HepG2 (cell line): ENCODE measurements at regions not wholly inside any gene's neighbourhood (a gene's known extent, or its start where the extent isn't known, plus 50 kb on each side); places are given as distances from the start of the nearest gene placed in this dataset.
A peak's percentile ranks its signal among the peaks of the same experiment; 100 is the strongest.

ENCODE experiments used
- ATF1 ChIP-seq: IDR thresholded peaks from 2 replicates; pipeline ENCODE4 v1.6.1; 2016; ENCODE audit warnings: mild to moderate bottlenecking, control low read depth
- FOSL2 ChIP-seq: sonication (generic); formaldehyde crosslinking; IDR thresholded peaks from 2 replicates; pipeline ENCODE4 v1.4.0; 2020; ENCODE audit warnings: missing genetic modification reagents
- HNF4A ChIP-seq: sonication (generic); formaldehyde crosslinking; IDR thresholded peaks from 2 replicates; pipeline ENCODE4 v1.4.0; 2020; ENCODE audit warnings: missing genetic modification reagents
- KLF12 ChIP-seq: sonication (generic); formaldehyde crosslinking; IDR thresholded peaks from 2 replicates; pipeline ENCODE4 v1.4.0; 2020; ENCODE audit warnings: missing genetic modification reagents, borderline replicate concordance
- MTA3 ChIP-seq: sonication (generic); formaldehyde crosslinking; IDR thresholded peaks from 2 replicates; pipeline ENCODE4 v1.4.0; 2020; ENCODE audit warnings: missing genetic modification reagents
- PAWR ChIP-seq: sonication (generic); formaldehyde crosslinking; IDR thresholded peaks from 2 replicates; pipeline ENCODE4 v1.4.0; 2020; ENCODE audit warnings: missing genetic modification reagents, mild to moderate bottlenecking, borderline replicate concordance
- SIN3A ChIP-seq: IDR thresholded peaks from 2 replicates; pipeline ENCODE4 v1.6.1; 2011; ENCODE audit warnings: low read depth, mild to moderate bottlenecking, control low read depth, low read length, borderline replicate concordance
- SMAD9 ChIP-seq: sonication (generic); formaldehyde crosslinking; IDR thresholded peaks from 2 replicates; pipeline ENCODE4 v1.5.1; 2020; ENCODE audit warnings: mild to moderate bottlenecking, missing genetic modification reagents
- TEAD3 ChIP-seq: optimal IDR thresholded peaks from 2 replicates; pipeline ENCODE3; 2016; ENCODE audit warnings: borderline replicate concordance
- ZBTB20 ChIP-seq: sonication (generic); formaldehyde crosslinking; IDR thresholded peaks from 2 replicates; pipeline ENCODE4 v1.8.1; 2023; ENCODE audit warnings: missing genetic modification reagents, low read depth, mild to moderate bottlenecking, borderline replicate concordance
- ZNF333 ChIP-seq: sonication (generic); formaldehyde crosslinking; IDR thresholded peaks from 2 replicates; pipeline ENCODE4 v1.4.0; 2020; ENCODE audit warnings: mild to moderate bottlenecking, missing genetic modification reagents, borderline replicate concordance
- ZNF788 ChIP-seq: sonication (generic); formaldehyde crosslinking; IDR thresholded peaks from 2 replicates; pipeline ENCODE4 v1.5.0; 2020; ENCODE audit warnings: mild to moderate bottlenecking, missing genetic modification reagents, borderline replicate concordance
- TF ChIP-seq, protein P1 (sequence below): sonication (generic); formaldehyde crosslinking; IDR thresholded peaks from 2 replicates; pipeline ENCODE4 v1.9.0; 2021; ENCODE audit warnings: missing genetic modification reagents, mild to moderate bottlenecking, borderline replicate concordance
- TF ChIP-seq, protein P2 (sequence below): sonication (generic); formaldehyde crosslinking; IDR thresholded peaks from 2 replicates; pipeline ENCODE4 v1.8.0; 2022; ENCODE audit warnings: mild to moderate bottlenecking, missing genetic modification reagents, borderline replicate concordance
- TF ChIP-seq, protein P3 (sequence below): sonication (generic); formaldehyde crosslinking; IDR thresholded peaks from 2 replicates; pipeline ENCODE4 v1.8.0; 2022; ENCODE audit warnings: mild to moderate bottlenecking, missing genetic modification reagents; ENCODE audit not compliant: insufficient replicate concordance
- TF ChIP-seq, protein P4 (sequence below): IDR thresholded peaks from 2 replicates; pipeline ENCODE4 v1.6.1; 2016; ENCODE audit warnings: mild to moderate bottlenecking
- TF ChIP-seq, protein P5 (sequence below): IDR thresholded peaks from 2 replicates; pipeline ENCODE4 v1.6.1; 2016; ENCODE audit warnings: low read depth, borderline replicate concordance
- TF ChIP-seq, protein P6 (sequence below): sonication (generic); formaldehyde crosslinking; IDR thresholded peaks from 2 replicates; pipeline ENCODE4 v1.5.0; 2020; ENCODE audit warnings: mild to moderate bottlenecking, missing genetic modification reagents

DNA sequence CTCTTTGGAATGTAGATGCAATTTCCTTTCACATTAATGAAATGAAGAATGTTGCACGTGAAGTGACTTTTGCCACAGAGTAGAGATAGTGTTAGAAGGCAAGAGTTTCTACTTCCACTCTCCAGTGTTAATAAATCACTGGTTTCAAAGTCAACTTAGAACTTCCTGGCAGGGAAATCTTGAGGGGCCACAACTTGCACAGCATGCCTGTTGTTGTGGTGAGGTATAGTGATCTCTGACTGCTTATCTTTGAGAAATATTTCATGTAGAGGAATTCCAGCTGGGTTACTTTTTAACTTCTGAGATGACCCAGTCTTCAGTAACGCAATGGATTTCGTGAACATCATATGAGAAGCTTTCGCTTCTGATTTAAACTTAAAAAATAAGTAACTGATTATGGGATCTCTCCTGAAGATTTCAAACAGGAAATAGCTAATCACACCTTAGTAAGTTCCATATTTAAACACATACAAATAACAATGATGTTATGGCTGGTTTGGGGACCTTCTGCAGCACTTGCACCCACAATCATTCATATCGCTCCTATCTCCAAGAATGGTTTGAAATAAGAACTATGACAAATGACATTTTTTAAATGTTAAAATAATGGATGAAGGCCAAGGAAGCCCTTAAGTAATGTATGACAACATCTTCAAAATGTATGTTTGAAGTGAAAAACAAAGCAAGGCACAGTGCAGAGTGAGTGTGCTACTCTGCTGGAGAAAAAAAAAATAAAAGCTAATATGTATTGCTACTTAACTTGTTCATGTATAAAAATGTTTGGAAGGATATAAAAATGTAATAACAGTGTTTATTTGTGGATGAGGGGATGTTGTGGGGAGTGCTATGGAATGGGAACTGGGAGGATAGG is 726.5 kb upstream of the NECTIN3 start (continued):
- TF ChIP-seq, protein P1, sequence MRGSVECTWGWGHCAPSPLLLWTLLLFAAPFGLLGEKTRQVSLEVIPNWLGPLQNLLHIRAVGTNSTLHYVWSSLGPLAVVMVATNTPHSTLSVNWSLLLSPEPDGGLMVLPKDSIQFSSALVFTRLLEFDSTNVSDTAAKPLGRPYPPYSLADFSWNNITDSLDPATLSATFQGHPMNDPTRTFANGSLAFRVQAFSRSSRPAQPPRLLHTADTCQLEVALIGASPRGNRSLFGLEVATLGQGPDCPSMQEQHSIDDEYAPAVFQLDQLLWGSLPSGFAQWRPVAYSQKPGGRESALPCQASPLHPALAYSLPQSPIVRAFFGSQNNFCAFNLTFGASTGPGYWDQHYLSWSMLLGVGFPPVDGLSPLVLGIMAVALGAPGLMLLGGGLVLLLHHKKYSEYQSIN (CRISPR knock-in tag) = no peak
- no peak for TF ChIP-seq ZBTB20 (CRISPR knock-in tag)
- TF ChIP-seq, protein P2, sequence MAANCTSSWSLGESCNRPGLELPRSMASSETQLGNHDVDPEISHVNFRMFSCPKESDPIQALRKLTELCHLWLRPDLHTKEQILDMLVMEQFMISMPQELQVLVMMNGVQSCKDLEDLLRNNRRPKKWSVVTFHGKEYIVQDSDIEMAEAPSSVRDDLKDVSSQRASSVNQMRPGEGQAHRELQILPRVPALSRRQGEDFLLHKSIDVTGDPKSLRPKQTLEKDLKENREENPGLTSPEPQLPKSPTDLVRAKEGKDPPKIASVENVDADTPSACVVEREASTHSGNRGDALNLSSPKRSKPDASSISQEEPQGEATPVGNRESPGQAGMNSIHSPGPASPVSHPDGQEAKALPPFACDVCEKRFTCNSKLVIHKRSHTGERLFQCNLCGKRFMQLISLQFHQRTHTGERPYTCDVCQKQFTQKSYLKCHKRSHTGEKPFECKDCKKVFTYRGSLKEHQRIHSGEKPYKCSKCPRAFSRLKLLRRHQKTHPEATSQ = peak; percentile 59; the same call in 1 of the 2 replicates
- TF ChIP-seq ZNF333 (CRISPR knock-in tag) = no peak
- TF ChIP-seq, protein P3, sequence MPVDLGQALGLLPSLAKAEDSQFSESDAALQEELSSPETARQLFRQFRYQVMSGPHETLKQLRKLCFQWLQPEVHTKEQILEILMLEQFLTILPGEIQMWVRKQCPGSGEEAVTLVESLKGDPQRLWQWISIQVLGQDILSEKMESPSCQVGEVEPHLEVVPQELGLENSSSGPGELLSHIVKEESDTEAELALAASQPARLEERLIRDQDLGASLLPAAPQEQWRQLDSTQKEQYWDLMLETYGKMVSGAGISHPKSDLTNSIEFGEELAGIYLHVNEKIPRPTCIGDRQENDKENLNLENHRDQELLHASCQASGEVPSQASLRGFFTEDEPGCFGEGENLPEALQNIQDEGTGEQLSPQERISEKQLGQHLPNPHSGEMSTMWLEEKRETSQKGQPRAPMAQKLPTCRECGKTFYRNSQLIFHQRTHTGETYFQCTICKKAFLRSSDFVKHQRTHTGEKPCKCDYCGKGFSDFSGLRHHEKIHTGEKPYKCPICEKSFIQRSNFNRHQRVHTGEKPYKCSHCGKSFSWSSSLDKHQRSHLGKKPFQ (CRISPR knock-in tag) = no peak
- no peak for TF ChIP-seq PAWR
- TF ChIP-seq SIN3A = no peak
- TF ChIP-seq ZNF788 = no peak
- TF ChIP-seq SMAD9 (CRISPR knock-in tag) = no peak
- TF ChIP-seq, protein P4, sequence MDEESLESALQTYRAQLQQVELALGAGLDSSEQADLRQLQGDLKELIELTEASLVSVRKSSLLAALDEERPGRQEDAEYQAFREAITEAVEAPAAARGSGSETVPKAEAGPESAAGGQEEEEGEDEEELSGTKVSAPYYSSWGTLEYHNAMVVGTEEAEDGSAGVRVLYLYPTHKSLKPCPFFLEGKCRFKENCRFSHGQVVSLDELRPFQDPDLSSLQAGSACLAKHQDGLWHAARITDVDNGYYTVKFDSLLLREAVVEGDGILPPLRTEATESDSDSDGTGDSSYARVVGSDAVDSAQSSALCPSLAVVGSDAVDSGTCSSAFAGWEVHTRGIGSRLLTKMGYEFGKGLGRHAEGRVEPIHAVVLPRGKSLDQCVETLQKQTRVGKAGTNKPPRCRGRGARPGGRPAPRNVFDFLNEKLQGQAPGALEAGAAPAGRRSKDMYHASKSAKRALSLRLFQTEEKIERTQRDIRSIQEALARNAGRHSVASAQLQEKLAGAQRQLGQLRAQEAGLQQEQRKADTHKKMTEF (CRISPR knock-in tag) = peak; percentile 64
- no peak for TF ChIP-seq KLF12 (CRISPR knock-in tag)
- no peak for TF ChIP-seq MTA3 (CRISPR knock-in tag)
- peak; percentile 85 for TF ChIP-seq TEAD3
- TF ChIP-seq, protein P5, sequence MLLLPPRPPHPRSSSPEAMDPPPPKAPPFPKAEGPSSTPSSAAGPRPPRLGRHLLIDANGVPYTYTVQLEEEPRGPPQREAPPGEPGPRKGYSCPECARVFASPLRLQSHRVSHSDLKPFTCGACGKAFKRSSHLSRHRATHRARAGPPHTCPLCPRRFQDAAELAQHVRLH (CRISPR knock-in tag) = peak; percentile 52; the same call in 1 of the 2 replicates
- TF ChIP-seq ATF1 (CRISPR knock-in tag) = peak; percentile 31; the same call in 1 of the 2 replicates
- peak; percentile 63 for TF ChIP-seq HNF4A (CRISPR knock-in tag)
- TF ChIP-seq, protein P6, sequence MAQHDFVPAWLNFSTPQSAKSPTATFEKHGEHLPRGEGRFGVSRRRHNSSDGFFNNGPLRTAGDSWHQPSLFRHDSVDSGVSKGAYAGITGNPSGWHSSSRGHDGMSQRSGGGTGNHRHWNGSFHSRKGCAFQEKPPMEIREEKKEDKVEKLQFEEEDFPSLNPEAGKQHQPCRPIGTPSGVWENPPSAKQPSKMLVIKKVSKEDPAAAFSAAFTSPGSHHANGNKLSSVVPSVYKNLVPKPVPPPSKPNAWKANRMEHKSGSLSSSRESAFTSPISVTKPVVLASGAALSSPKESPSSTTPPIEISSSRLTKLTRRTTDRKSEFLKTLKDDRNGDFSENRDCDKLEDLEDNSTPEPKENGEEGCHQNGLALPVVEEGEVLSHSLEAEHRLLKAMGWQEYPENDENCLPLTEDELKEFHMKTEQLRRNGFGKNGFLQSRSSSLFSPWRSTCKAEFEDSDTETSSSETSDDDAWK (CRISPR knock-in tag) = no peak
- TF ChIP-seq FOSL2 (CRISPR knock-in tag) = peak; percentile 34; the same call in 1 of the 2 replicates
